HG03354 (cell line): ENCODE measurements at regions not wholly inside any gene's neighbourhood (a gene's known extent, or its start where the extent isn't known, plus 50 kb on each side); places are given as distances from the start of the nearest gene placed in this dataset.

ENCODE experiments used
- ATAC-seq: cut with Tn5 transposase; IDR thresholded peaks from one replicate; pipeline ENCODE4 v1.9.1; 2021; ENCODE audit warnings: mild to moderate bottlenecking; ENCODE audit not compliant: unreplicated experiment, poor library complexity, severe bottlenecking

DNA sequence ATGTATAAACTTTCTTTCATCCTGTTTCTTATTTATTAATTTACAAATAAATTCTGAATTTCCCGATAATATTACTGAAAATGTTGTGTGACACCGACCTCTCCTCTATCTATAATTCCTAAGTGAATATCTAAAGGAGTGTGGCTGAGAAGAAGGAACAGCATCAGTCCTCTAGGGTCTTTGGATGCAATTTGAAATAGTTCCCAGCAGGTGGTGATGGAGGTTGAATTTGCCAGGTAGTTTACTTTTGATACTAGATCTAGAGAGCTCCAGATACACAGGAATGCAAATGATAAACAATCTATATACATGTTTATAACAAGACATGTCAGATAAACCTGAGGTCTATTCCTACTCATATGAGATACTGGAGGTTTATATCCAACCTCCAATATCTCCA is 305.4 kb downstream of the PCDH18 start:
- no peak for ATAC-seq

DNA sequence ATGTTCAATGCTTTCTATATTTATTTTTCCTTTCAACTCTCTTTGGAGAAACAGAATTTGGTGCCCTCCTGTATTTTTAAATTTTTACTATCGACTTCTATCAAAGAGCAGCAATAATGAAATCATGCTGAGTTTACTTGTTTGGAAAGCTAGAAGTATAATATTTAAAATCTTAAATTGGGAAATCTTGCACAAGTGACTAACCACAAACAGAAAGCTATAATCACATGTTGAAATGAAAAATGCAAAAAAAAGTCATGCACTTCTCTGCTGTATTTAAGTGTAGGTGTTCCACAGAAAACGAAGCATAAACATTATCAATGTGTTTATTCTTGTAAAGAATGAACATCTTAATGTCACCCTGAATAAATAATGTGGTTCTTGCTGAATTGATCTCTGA is 306.1 kb downstream of the PCDH18 start:
- ATAC-seq: no peak

DNA sequence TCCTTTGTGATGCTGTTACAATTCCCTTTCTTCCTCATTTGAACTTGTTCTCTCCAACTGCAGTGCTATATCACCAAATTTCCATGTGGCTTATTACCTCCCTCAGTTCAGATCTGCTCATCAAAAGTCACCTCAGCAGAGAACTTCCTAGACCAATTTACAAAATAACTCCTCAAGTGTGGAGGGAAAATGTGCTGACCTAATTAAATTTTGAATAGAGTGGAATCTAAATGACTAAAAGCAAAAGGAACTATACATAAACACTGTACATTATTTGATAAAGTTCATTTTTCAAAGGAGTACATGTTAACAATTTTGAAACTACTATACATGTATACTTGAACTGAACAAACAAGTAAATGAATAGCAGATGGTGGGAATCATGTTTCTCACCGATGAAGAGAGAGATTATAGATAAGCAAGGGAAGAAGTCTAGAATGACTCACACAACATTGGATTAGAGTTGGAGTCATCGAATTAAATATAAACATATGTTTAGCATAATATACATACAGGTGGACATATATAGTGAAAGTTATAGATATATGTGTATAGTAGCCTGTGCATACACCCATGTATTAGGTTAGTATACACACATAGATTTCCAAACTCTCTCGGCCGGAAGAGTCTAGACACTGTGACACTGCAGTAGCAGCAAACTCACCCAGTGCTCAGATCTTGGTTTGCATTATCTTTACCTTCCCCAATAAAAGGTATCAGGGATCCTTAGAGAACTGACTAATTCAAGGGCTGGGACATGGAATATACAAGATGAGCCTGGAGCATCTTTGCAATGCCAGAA is 318.7 kb downstream of the PCDH18 start:
- no peak for ATAC-seq

DNA sequence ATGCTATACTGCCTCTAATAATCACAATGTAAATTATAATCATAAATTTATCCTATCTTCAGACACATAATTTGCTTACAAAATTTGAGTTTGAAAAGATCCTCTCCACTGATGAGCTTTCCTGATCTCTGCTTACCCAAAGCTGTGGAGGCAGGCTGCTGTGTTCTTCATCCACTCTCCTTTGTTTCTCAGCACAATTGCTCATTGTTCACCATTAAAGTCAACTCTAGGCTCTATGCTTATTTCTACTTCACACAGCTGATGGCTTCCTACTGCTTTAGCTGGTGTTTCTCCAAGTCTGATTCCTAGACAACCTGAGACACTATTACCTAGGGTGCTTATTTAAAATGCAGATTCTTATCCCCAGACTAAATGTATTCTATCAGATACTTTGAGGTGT is 319.7 kb downstream of the PCDH18 start:
- no peak for ATAC-seq

DNA sequence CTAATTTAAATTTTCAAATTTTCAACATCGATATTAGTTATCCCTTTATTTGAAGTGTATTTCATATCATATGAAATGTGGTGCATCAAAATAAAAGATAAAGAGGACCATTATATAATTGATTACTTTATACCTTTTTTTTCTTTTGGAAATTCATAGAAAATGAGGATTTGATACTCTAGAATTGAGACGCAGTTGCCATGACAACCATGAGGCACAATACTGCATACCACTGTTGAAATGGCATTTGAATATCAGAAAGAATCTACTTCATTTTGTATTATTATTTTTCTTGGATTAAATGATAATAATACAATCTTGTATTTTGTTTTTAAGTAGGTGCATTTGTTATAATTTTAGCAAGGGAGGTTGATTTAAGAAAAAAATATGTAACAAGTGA is 323.1 kb downstream of the PCDH18 start:
- no peak for ATAC-seq

DNA sequence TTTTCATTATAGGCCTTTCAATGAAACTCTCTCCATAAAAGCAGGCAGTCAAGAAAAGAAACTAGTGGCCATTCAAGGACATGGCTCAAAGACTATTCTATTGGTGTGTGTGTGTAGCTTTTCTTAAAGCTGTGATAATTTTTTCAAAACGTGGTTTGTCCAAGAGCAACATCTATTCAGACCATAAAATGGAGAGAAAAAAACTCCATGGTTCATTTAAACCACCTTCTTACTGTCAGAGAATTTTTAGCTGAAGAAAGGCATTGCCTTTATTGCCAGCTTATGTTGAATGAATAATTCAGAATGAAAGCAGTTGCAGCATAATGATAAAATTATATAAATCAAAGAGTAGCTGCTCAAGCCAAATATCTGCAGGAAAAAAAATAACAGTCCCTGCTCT is 325.5 kb downstream of the PCDH18 start:
- no peak for ATAC-seq

DNA sequence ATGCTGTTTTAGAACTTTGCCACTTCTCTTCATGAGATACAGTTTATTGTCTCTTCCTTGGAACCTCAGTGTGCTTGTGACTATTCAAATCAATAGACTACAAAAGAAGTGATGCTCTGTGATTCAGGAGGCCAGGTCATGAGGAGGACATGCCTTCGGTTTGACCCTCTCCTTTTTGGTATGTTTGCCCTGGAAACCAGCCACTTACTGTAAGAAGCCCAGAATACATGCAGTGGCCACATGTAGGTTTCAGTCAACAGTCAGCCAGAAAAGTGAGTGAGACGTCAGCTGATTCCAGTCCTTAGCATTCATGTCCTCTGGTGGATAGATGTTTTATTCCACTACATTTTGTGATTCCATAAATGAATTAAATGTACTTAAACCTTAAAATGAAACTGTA is 328.7 kb downstream of the PCDH18 start:
- no peak for ATAC-seq

DNA sequence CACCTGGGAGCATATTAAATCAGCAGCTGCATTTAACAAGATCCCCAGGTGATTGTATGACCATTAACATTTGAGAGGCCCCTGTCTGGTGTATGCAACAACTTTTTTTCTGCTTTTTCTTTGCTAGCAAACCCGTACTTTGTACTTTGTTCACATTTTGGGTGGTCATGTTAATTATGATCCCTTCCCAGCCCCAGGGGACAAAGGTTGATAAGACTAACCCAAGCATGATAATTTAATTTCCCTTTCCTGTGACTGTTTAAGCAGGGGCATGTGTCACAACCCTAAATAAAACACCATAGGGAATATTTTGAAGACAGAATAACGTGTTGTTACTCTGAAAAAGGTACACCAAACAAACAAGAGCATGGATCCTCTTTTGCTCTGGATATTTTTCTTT is 332.0 kb downstream of the PCDH18 start:
- ATAC-seq: no peak

DNA sequence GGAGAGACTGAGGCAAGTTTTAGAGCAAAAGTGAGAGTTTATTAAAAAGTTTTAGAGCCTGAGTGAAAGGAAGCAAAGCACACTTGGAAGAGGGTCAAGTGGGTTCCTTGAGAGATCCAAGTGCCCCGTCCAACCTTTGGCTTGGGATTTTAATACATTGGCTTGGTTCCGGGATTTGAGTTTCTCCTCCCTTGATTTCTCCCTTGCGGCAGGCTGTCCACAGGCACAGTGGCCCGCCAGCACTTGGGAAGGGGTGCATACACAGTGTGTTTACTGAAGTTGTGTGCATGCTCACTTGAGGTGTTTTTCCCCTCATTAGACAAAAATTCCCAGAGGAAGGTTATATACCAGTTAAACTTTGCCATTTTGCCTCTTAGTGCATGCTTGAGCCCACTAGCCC is 333.5 kb downstream of the PCDH18 start:
- no peak for ATAC-seq

DNA sequence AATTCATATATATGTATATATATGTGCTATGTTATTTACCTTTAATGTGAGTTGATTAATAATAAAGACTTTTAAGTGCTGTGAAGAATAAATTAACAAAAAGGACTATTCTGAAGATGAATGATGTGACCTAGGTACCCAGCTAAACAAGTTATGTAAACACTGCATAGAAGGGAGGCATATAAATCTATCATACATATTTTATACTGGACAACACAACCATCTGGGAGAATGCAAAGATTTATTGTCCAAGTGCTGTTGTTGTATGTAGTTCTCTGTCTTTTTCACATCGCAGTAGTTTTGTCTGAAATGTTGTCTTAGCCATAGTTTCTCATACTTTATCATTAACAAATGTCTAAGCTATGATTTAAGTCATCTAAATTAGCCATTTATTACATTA is 337.6 kb downstream of the PCDH18 start:
- no peak for ATAC-seq

DNA sequence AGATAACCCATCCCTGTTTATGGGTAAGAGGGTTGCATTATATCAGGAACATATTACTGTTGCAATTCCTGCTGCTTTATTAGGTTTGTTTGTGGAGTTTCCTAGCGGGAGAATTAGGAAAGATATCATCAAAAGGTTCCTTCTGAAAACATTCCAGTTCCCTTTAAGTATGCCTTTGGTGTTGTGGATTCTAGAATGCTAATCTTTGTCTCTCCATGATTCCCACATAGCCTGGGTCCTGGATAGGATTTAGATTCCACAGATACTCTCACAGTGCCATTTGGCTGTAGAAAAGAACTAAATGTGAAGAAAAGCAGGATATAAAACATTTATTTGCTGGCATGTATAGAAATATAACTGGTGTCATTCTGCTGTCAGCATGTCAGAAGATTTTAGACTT is 338.7 kb downstream of the PCDH18 start:
- ATAC-seq: no peak

DNA sequence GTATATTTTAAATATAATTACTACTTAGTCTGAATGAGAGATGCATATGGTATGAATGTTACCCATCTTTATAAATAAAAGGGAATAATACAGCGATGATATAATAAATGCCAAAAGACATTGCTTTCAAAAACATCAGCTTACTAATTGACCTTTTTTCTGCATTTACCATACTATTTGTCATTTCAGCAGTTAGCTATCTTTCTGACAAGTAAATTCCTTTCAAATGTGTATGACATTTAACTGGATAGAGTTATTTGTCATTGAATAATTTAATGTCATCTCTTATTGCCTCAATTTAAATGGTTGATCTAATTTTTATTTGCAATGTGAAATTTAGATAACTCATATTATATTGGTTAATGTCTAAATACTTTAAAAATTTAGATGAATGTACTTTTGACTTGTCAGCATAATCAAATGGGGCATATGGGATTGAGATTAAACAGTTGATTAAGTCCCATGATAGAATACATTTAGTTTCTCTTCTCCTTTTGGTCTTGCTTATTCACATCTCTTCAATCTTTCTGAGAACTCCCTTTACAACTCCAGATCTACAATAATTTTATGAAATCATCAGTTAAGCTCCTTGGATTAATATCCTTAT is 350.9 kb downstream of the PCDH18 start:
- no peak for ATAC-seq

DNA sequence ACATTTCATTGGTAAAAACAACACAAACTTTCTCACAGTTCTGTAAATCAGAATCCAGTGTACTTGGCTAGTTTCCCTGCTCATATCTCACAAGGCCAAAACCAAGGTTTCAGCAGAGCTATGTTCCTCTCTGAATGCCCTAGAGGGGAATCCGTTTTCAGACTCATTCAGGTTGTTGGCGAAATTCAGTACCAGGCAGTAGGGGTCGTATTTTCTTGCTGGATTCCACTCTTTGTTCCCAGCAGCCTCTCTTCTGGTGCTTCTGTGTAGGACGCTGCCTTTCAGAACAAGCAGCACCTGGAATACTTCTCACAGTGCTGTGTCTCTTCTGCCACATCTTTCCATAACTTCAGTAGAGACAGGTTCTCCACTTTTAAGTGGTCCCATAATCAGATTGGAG is 351.9 kb downstream of the PCDH18 start:
- no peak for ATAC-seq

DNA sequence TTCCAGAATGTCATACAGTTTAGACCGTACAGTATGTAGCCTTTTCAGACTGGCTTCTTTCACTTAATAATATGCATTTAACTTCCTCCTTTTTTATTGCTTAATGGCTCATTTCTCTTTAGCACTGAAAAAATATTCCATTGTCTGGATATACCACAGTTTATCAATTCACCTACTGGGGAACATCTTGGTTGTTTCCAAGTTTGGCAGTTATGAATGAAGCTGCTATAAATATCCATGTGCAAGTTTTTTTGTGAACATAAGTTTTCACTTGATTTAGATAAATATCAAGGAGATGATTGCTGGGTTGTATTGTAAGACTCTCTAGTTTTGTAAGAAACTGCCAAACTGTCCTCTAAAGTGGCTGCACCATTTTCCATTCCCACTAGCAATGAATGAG is 375.5 kb downstream of the PCDH18 start:
- no peak for ATAC-seq

DNA sequence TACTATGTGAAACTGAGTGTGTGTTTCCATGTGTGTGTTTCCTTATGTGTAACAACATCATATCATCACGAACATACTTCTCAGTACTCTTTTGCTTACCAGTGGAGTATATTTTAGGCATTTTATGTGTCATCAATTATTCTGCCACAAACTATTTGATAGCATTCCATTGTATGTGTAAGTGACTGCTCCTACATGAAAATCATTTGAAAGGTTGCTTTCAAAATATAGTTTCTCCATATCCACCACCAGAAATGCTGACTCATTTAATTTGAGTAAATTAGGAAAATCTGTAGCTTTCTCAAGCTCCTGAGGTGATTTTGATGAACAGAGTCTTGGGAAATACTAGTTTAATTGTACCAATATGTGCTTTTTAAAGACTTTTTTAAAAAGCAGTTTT is 376.2 kb downstream of the PCDH18 start:
- ATAC-seq: no peak

DNA sequence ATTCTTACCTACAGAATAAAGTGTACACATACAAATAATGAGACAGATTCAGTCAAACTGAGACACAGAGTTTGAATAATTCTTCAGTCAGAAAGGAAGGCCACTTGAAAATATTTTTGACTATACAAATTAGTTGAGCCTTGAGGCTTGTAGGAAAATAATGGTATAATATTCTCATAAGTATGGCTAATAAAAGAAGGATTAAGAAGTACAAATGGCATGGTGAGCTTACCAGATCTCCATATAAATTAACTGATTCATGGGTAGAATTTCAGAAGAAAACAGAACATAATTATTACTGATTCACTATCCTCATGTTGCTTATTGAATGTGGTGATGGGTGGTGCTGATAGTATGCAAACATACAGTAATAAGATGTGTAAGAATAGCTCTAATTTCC is 401.1 kb downstream of the PCDH18 start:
- no peak for ATAC-seq

DNA sequence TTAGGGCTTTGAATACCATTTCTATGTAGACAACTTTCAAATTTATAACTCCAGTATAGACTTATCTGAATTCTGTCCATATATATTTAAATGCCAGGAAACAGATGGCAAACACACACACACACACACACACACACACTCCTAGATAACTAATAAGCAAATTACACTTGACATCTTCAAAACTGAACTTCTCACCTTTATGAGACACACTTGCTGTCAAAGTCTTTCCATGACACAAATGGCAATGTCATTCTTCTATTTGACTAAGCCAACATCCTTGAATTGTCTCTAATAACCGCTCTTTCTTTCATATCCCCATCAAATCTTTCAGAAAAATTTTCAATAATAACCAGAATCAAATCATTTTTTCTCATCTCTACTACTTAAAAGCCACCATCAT is 402.4 kb downstream of the PCDH18 start:
- no peak for ATAC-seq

DNA sequence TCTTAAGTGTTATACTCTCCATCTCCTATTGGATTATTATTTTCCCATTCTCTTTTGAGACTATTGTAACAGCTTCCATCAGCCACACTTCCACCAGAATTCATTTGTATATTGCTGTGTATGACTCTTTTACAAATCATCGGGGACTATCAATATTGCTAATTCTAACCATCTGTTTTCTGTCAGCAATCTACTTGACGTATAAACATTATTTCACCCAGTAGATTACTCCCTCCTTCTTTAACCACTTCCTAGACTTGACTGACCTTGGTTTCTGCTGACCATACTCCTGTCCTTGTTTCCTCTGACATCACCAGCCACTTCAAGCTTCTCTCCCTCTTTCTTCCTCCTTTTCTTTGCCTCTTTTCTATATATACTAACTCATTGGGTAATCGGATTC is 402.9 kb downstream of the PCDH18 start:
- ATAC-seq: no peak

DNA sequence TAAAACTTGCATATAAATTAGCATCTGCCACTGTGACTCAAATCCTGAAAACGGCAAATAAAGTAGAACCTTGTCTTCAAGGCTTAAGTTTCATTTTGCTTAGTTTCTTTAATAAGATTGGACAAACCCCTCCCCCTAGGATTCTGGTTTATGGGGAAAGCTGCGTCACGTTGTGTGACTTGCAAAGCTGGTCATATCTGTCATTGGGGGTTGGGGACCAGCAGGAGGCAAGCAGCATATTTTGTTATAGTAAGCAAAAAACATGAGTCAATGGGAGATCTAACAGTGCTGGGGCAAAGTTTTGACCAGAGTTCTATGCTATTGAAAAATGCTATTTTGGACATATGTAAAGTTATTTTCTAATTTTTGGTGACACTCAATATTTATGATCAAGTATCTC is 407.3 kb downstream of the PCDH18 start:
- no peak for ATAC-seq

DNA sequence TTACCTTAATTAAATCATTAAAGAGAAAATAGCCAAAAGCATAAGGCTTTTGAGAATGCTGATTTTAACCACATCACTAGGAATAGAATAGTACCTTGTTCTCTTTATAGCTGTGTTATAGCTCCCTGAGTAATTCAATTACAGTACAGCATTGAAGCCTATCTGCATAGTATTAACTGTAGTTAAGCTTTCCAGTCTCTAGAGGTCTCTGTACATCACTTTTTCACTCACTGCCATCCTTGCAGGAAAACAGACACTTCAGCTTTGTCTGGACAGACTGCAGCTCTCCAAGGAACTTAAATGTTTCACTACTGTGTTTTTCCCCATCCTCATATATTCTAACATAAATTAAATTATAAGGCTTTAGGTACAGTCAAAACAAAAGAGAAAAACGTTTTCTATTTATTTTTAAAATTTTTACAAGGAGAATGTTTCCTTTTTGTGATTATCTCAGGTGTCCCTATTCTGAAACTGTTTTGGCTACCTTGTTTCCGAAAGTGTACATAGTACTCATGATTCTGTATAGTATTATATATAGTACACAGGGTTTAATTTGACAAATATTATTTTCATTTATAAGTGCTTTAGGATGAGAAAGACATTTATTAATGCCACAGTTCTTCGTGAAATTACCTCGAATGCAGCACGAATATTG is 407.9 kb downstream of the PCDH18 start:
- peak; percentile 86 for ATAC-seq

DNA sequence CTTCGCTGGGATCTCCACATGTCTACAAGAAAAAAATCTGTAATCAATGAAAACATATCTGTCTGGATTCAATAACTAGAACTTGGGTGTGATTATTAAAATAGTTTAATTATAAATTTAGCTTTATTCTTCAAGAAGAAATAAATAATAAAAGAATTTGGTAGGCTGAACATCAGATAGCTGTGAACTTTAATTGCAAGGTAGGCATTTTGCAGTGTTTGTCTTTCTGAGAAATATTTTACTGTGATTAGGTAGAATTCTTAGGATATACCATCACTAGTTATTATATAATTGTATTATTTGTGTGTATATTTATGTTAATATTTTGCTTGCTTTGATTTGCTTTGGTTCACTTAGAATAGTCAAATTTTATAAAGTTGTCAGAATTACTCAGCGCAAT is 409.4 kb downstream of the PCDH18 start:
- no peak for ATAC-seq
